GM19043 (cell line): ENCODE measurements at regions not wholly inside any gene's neighbourhood (a gene's known extent, or its start where the extent isn't known, plus 50 kb on each side); places are given as distances from the start of the nearest gene placed in this dataset.

ENCODE experiments used
- ATAC-seq: cut with Tn5 transposase; IDR thresholded peaks from one replicate; pipeline ENCODE4 v1.9.1; 2021; ENCODE audit warnings: low read depth; ENCODE audit not compliant: unreplicated experiment

- ATAC-seq = no peak
These were observed 164.7 kb upstream of the CCND2 start for GRCh38 chr12:4108803-4109345.

- no peak for ATAC-seq
These were observed 165.5 kb upstream of the CCND2 start for GRCh38 chr12:4107911-4108697.

- peak; percentile 81 for ATAC-seq
These were observed 166.1 kb upstream of the CCND2 start for GRCh38 chr12:4107436-4107878.

GRCh38 chr12:4106621-4107020, 166.9 kb upstream of the CCND2 start:
- no peak for ATAC-seq

GRCh38 chr12:4104722-4105244, 168.8 kb upstream of the CCND2 start:
- no peak for ATAC-seq

GRCh38 chr12:4099276-4099675, 174.3 kb upstream of the CCND2 start:
- no peak for ATAC-seq

- ATAC-seq = no peak
These were observed 182.4 kb upstream of the CCND2 start for GRCh38 chr12:4091016-4091743.

- ATAC-seq = no peak
These were observed 183.6 kb upstream of the CCND2 start for GRCh38 chr12:4089956-4090355.

GRCh38 chr12:4089121-4089606, 184.4 kb upstream of the CCND2 start:
- ATAC-seq = no peak

GRCh38 chr12:4088451-4088850, 185.1 kb upstream of the CCND2 start:
- no peak for ATAC-seq

- no peak for ATAC-seq
These were observed 187.1 kb upstream of the CCND2 start for GRCh38 chr12:4086481-4086880.

- no peak for ATAC-seq
These were observed 189.0 kb upstream of the CCND2 start for GRCh38 chr12:4084573-4084972.

GRCh38 chr12:4082809-4083403, 190.7 kb upstream of the CCND2 start:
- no peak for ATAC-seq

- ATAC-seq = no peak
These were observed 193.3 kb upstream of the CCND2 start for GRCh38 chr12:4080213-4080612.

GRCh38 chr12:4074129-4074528, 199.4 kb upstream of the CCND2 start:
- ATAC-seq = no peak

GRCh38 chr12:4069670-4070010, 196.4 kb upstream of the PARP11 start:
- no peak for ATAC-seq

GRCh38 chr12:4068981-4069669, 195.9 kb upstream of the PARP11 start:
- no peak for ATAC-seq

GRCh38 chr12:4064008-4064407, 190.8 kb upstream of the PARP11 start:
- no peak for ATAC-seq

- no peak for ATAC-seq
These were observed 186.8 kb upstream of the PARP11 start for GRCh38 chr12:4059898-4060568.
